ENCODE measurements at regions not wholly inside any gene's neighbourhood (a gene's known extent, or its start where the extent isn't known, plus 50 kb on each side); places are given as distances from the start of the nearest gene placed in this dataset.
"Not testable (repeated sequence)": the region's sequence is repeated elsewhere in the genome, so short reads cannot be mapped to it uniquely, and the experiment has no call there.

DNA sequence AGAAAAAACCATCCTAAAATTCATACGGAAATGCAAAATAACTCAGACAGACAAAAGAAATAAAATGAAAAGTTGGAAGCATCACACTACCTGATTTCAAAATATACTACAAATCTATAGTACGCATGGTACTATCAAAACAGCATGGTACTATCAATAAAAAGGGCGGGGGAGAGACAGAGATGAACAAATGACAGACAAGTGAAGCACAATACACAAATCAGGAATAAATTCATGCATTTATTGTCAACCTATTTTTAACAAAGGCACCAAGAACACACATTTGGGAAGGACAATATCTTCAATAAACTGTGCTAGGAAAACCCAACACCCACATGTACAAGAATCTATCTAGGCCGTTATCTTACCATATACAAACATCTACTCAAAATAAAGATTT, 207.4 kb upstream of the WSB1 start:
- H3K4me1 ChIP-seq (ENCODE audit: control insufficient read depth in 1 of 2, insufficient read depth in 2 of 2, low read length in 2 of 2): no peaks in the 10 kb centered on the region
- H3K36me3 ChIP-seq (ENCODE audit: control insufficient read depth in 1 of 2, insufficient read depth in 2 of 2, low read length in 2 of 2): no peaks in the 10 kb centered on the region
- no peak overlapping the region for H3K27ac ChIP-seq (ENCODE audit: low read length)
- no peak overlapping the region for H3K4me3 ChIP-seq (ENCODE audit: low read depth in 1 of 2, low read length in 2 of 2)
- H3K9me3 ChIP-seq (ENCODE audit: control insufficient read depth in 1 of 2, low read length in 2 of 2): no peaks in the 10 kb centered on the region
- H3K27me3 ChIP-seq (ENCODE audit: low read depth, low read length): no peaks in the 10 kb centered on the region

DNA sequence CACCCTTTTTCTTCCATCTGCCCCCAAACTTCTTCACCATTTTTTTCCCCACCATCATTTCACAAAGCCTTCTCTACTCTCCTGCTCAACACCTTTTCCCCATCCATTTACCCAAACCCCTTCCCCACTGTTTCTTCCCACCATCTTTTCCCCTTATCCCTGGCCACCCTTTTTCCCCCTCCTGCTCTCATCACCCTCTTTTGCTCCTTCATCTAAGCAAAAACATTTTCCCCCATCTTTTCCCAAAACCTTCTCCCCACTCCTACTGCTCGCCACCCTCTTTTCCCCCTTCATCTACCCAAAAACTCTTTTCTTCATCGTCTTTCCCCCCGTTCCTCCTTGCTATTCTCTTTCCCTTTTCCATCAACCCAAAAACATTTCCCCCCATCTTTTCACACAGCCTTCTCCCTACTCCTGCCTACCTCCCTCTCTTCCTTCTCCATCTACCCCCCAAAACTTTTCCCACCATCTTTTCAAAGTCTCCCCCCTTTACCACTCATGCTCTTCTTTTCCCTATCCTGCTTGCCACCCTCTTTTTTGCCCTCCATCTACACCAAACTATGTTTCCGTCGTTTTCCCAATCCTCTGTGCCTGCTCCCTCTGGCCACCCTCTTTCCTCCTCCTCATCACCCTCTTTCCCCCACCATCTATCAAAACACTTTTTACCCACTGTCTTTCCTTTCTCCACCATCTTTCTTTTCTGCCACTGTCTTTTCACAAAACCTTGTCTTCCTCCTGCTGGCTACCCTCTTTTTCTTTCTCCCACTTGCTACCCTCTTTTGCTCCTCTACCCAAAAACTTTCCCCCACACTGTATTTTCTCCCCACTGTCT, 205.8 kb upstream of the WSB1 start:
- Histone ChIP-seq H3K9me3 (ENCODE audit: control insufficient read depth in 1 of 2, low read length in 2 of 2) (no peaks in the 10 kb centered on the region), H3K4me1 (ENCODE audit: control insufficient read depth in 1 of 2, insufficient read depth in 2 of 2, low read length in 2 of 2) (no peaks in the 10 kb centered on the region), H3K4me3 (ENCODE audit: low read depth in 1 of 2, low read length in 2 of 2) (no peak overlapping the region), H3K36me3 (ENCODE audit: control insufficient read depth in 1 of 2, insufficient read depth in 2 of 2, low read length in 2 of 2) (no peaks in the 10 kb centered on the region), H3K27ac (ENCODE audit: low read length) (no peak overlapping the region), H3K27me3 (ENCODE audit: low read depth, low read length) (no peaks in the 10 kb centered on the region)

DNA sequence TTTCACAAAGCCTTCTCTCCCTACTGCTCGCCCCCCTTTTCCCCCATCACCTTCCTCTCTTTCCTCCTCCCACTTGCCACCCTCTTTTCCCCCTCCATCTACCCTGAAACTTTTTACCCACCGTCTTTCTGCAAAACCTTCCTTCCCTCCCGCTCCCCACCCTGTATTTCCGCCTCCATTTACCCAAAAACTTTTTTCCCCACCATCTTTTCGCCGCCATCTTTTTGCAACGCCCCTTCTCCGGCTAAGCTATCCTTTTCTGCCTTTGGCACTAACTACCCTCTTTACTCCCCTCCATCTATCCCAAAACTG, 205.2 kb upstream of the WSB1 start:
- Histone ChIP-seq H3K36me3 (ENCODE audit: control insufficient read depth in 1 of 2, insufficient read depth in 2 of 2, low read length in 2 of 2) (no peaks in the 10 kb centered on the region), H3K4me3 (ENCODE audit: low read depth in 1 of 2, low read length in 2 of 2) (no peak overlapping the region), H3K27ac (ENCODE audit: low read length) (no peak overlapping the region), H3K9me3 (ENCODE audit: control insufficient read depth in 1 of 2, low read length in 2 of 2) (no peaks in the 10 kb centered on the region), H3K27me3 (ENCODE audit: low read depth, low read length) (no peaks in the 10 kb centered on the region), H3K4me1 (ENCODE audit: control insufficient read depth in 1 of 2, insufficient read depth in 2 of 2, low read length in 2 of 2) (no peaks in the 10 kb centered on the region)

DNA sequence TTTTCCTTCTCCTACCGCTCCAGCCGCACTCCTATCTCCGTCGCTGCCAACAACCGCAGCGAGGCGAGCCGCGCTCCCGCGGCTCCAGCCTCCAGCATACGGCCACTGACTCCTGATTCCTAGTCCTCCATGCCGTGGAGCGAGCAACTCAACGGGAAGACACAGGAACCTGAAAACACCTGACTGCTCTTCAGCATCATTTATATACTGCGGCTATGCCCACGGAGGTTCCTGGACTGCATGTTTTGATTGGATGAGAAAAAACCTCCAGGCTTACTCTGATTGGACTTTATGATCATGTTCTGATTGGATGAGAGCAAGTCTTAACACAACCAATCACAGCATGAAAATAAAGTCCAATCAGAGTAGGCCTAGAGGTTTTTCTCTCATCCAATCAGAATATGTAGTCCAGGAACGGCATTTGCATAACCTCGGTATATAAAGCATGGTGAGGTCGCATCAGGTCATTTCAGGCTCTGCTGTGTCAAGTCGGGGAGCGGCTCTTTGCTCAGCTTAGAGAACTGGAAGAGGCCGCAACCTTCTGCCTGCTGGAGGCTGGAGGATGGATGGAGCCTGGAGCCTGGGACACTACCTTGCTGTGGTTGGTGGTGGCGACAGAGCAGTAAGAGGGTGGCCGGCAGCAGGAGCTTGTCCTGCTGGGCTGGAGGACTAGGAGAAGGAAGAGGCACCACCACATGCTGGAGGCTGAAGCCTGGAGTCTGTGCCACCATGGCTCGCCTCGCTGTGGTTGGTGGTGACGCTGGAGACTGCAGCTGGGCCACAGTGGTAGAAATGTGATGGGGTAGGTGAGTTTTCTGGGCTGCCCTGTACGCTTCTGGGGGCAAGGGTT, 204.6 kb upstream of the WSB1 start:
- not testable (repeated sequence) for H3K9me3 ChIP-seq (ENCODE audit: control insufficient read depth in 1 of 2, low read length in 2 of 2); H3K4me1 ChIP-seq (ENCODE audit: control insufficient read depth in 1 of 2, insufficient read depth in 2 of 2, low read length in 2 of 2); H3K27ac ChIP-seq (ENCODE audit: low read length); H3K27me3 ChIP-seq (ENCODE audit: low read depth, low read length); H3K36me3 ChIP-seq (ENCODE audit: control insufficient read depth in 1 of 2, insufficient read depth in 2 of 2, low read length in 2 of 2); H3K4me3 ChIP-seq (ENCODE audit: low read depth in 1 of 2, low read length in 2 of 2)

DNA sequence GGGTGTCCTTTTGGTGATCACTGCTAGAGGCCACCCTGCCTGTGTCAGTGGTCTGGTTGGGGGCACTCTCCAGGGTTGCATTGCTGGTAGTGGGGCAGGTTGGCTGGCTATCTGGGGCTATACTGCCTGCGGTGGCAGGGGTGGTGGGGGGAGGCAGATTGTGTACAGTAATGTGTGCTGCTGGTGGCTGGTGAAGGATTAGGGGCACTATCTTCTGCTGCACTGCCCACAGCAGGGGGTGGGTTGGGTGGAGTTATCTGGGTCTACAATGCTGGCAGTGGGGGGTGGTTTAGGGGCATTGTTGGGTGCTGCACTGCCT, 204.0 kb upstream of the WSB1 start:
- Histone ChIP-seq H3K27me3 (ENCODE audit: low read depth, low read length) (no peaks in the 10 kb centered on the region), H3K36me3 (ENCODE audit: control insufficient read depth in 1 of 2, insufficient read depth in 2 of 2, low read length in 2 of 2) (no peaks in the 10 kb centered on the region), H3K4me1 (ENCODE audit: control insufficient read depth in 1 of 2, insufficient read depth in 2 of 2, low read length in 2 of 2) (no peaks in the 10 kb centered on the region), H3K27ac (ENCODE audit: low read length) (no peak overlapping the region), H3K4me3 (ENCODE audit: low read depth in 1 of 2, low read length in 2 of 2) (no peak overlapping the region), H3K9me3 (ENCODE audit: control insufficient read depth in 1 of 2, low read length in 2 of 2) (no peaks in the 10 kb centered on the region)

DNA sequence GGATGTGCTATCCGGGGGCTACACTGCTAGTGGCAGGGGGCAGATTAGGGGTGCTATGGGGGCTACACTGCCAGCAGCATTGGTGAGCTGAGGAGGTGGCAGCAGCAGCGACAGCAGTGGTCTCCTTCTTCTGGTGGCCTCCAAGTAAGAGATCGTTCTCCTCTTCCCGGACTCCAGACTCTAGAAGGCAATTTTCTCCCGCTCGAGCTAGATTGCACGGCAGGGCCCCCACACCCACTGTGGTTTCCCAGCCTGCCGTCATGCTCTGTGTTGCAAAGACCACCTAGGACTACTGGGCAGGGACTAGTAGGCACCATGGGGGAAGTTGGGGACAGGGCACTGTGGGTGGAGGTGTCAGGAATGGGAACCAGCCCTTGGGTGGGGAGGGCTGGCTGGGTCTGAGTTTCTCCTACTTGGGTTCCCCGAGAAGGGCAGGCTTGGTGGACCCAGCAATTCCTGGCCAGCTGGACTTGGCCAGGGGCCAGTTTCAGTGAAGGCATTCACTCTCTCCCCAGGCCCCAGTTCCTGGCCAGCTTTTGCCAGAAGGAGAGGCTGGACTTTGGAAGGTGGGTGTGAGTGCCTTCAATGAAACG, 203.4 kb upstream of the WSB1 start:
- H3K4me3 ChIP-seq (ENCODE audit: low read depth in 1 of 2, low read length in 2 of 2); H3K27ac ChIP-seq (ENCODE audit: low read length); H3K36me3 ChIP-seq (ENCODE audit: control insufficient read depth in 1 of 2, insufficient read depth in 2 of 2, low read length in 2 of 2); H3K4me1 ChIP-seq (ENCODE audit: control insufficient read depth in 1 of 2, insufficient read depth in 2 of 2, low read length in 2 of 2); H3K9me3 ChIP-seq (ENCODE audit: control insufficient read depth in 1 of 2, low read length in 2 of 2); H3K27me3 ChIP-seq (ENCODE audit: low read depth, low read length): not testable (repeated sequence)

DNA sequence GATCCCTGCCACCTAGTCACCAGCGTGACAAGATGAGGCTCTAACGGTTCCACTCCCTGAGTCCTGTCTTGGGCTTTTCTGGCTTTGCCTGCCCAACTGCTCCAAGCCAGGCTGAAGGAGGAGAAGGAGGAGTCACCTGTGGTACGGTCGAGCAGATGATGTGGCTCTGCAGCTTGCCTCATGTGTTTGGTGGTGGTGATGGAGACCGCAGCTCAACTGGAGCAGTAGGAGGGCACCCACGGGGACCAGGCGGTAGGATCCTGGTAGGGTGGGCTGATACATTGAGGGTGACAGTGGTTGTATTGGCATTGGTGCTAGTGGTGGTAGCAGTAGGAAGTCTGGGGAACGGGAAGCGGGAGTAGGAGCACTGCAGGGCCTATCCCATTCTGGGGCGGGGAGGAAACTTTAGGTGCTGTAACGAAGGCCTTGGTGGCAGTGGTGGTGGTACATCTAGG, 202.8 kb upstream of the WSB1 start:
- H3K4me3 ChIP-seq (ENCODE audit: low read depth in 1 of 2, low read length in 2 of 2): no peak overlapping the region
- no peaks in the 10 kb centered on the region for H3K4me1 ChIP-seq (ENCODE audit: control insufficient read depth in 1 of 2, insufficient read depth in 2 of 2, low read length in 2 of 2)
- no peaks in the 10 kb centered on the region for H3K9me3 ChIP-seq (ENCODE audit: control insufficient read depth in 1 of 2, low read length in 2 of 2)
- H3K27me3 ChIP-seq (ENCODE audit: low read depth, low read length): no peaks in the 10 kb centered on the region
- H3K36me3 ChIP-seq (ENCODE audit: control insufficient read depth in 1 of 2, insufficient read depth in 2 of 2, low read length in 2 of 2): no peaks in the 10 kb centered on the region
- no peak overlapping the region for H3K27ac ChIP-seq (ENCODE audit: low read length)

DNA sequence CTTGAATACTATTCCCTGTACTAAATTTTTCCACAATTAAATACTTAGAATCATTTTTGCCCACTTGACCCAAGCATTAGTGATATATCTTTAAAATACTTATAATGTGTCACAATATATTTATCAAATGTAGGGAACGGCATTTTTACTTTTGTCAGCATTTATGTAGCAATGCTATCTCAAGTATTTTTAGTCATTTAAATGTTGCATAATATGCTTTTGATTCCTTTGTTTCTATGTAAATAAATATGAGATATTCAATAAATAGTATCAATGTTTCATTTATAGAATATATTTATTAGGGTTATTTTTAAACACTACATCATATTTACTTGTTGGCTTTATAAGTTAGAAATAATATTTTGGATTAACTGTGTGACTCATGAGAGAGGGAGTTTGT, 199.7 kb upstream of the WSB1 start:
- H3K4me1 ChIP-seq (ENCODE audit: control insufficient read depth in 1 of 2, insufficient read depth in 2 of 2, low read length in 2 of 2); H3K36me3 ChIP-seq (ENCODE audit: control insufficient read depth in 1 of 2, insufficient read depth in 2 of 2, low read length in 2 of 2); H3K4me3 ChIP-seq (ENCODE audit: low read depth in 1 of 2, low read length in 2 of 2); H3K27me3 ChIP-seq (ENCODE audit: low read depth, low read length); H3K9me3 ChIP-seq (ENCODE audit: control insufficient read depth in 1 of 2, low read length in 2 of 2); H3K27ac ChIP-seq (ENCODE audit: low read length): not testable (repeated sequence)

DNA sequence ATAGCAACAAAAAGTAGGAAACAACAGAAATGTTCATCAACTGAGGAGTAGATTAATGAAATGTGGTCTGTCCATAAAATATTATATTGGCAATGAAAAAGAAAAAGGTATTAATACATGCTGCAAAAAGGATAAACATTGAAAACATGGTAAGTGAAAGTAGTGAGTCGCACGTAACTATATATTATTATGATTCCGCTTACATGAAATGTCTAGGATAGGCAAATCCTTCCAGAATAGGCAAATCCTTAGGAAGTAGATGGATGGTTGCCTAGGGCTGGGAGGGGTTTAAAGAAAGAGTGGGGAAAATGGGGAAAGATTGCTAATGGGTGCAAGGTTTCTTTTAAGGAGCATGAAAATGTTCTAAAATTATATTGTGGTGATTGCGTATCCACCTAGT, 198.1 kb upstream of the WSB1 start:
- H3K9me3 ChIP-seq (ENCODE audit: control insufficient read depth in 1 of 2, low read length in 2 of 2); H3K4me3 ChIP-seq (ENCODE audit: low read depth in 1 of 2, low read length in 2 of 2); H3K27ac ChIP-seq (ENCODE audit: low read length); H3K27me3 ChIP-seq (ENCODE audit: low read depth, low read length); H3K36me3 ChIP-seq (ENCODE audit: control insufficient read depth in 1 of 2, insufficient read depth in 2 of 2, low read length in 2 of 2); H3K4me1 ChIP-seq (ENCODE audit: control insufficient read depth in 1 of 2, insufficient read depth in 2 of 2, low read length in 2 of 2): not testable (repeated sequence)

DNA sequence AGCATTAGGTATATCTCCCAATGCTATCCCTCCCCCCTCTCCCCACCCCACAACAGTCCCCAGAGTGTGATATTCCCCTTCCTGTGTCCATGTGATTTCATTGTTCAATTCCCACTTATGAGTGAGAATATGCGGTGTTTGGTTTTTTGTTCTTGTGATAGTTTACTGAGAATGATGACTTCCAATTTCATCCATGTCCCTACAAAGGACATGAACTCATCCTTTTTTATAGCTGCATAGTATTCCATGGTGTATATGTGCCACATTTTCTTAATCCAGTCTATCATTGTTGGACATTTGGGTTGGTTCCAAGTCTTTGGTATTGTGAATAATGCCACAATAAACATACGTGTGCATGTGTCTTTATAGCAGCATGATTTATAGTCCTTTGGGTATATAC, 194.6 kb upstream of the WSB1 start:
- H3K4me3 ChIP-seq (ENCODE audit: low read depth in 1 of 2, low read length in 2 of 2); H3K27ac ChIP-seq (ENCODE audit: low read length); H3K27me3 ChIP-seq (ENCODE audit: low read depth, low read length); H3K36me3 ChIP-seq (ENCODE audit: control insufficient read depth in 1 of 2, insufficient read depth in 2 of 2, low read length in 2 of 2); H3K4me1 ChIP-seq (ENCODE audit: control insufficient read depth in 1 of 2, insufficient read depth in 2 of 2, low read length in 2 of 2); H3K9me3 ChIP-seq (ENCODE audit: control insufficient read depth in 1 of 2, low read length in 2 of 2): not testable (repeated sequence)

DNA sequence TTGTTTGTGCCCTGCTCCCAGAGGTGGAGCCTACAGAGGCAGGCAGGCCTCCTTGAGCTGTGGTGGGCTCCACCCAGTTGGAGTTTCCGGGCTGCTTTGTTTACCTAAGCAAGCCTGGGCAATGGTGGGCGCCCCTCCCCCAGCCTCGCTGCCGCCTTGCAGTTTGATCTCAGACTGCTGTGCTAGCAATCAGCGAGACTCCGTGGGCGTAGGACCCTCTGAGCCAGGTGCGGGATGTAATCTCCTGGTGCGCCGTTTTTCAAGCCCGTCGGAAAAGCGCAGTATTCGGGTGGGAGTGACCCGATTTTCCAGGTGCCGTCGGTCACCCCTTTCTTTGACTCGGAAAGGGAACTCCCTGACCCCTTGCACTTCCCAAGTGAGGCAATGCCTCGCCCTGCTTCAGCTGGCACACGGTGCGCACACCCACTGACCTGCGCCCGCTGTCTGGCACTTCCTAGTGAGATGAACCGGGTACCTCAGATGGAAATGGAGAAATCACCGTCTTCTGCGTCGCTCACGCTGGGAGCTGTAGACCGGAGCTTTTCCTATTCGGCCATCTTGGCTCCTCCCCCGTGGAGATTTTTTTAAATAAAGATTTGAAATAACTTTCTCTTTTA, 189.2 kb upstream of the WSB1 start:
- not testable (repeated sequence) for H3K9me3 ChIP-seq (ENCODE audit: control insufficient read depth in 1 of 2, low read length in 2 of 2); H3K27me3 ChIP-seq (ENCODE audit: low read depth, low read length); H3K27ac ChIP-seq (ENCODE audit: low read length); H3K36me3 ChIP-seq (ENCODE audit: control insufficient read depth in 1 of 2, insufficient read depth in 2 of 2, low read length in 2 of 2); H3K4me1 ChIP-seq (ENCODE audit: control insufficient read depth in 1 of 2, insufficient read depth in 2 of 2, low read length in 2 of 2); H3K4me3 ChIP-seq (ENCODE audit: low read depth in 1 of 2, low read length in 2 of 2)
